A549 (cell line): ENCODE measurements at regions not wholly inside any gene's neighbourhood (a gene's known extent, or its start where the extent isn't known, plus 50 kb on each side); places are given as distances from the start of the nearest gene placed in this dataset.

Experiments
- ATAC-seq, 2 experiments: fragments of 200-7000 bp in 1 of 2; fragments of >200 bp in 1 of 2; cut with Nextera tagmentation in 1 of 2; cut with Tn5 transposase in 1 of 2; 3 replicates each; pipeline versions ENCODE4 v1.8.0 to v1.9.1; 2018 to 2020; ENCODE audit warnings: mild to moderate bottlenecking in 1 of 2, moderate library complexity in 1 of 2
- CTCF ChIA-PET: fragments of 300-600 bp; sonication (Branson Sonifier 250); formaldehyde crosslinking; extraction: SDS; loops from one replicate; lab custom pipeline; 2021; ENCODE audit warnings: antibody characterized with exemption, inconsistent platforms; lab: Yijun Ruan, JAX
- POLR2A ChIA-PET: fragments of 350-600 bp; formaldehyde crosslinking; extraction: SDS; loops from one replicate; lab custom pipeline; 2021; ENCODE audit warnings: antibody characterized with exemption, inconsistent platforms; lab: Yijun Ruan, JAX
- DNase-seq, 2 experiments: peaks; one replicate each; pipeline versions ENCODE4 v3.0.0 to v3.0.0-alpha.2; 2011 to 2016; ENCODE audit warnings: low read depth in 1 of 2, low spot score in 1 of 2
- FAIRE-seq: peaks from 2 replicates; lab custom pipeline; 2011; peaks lifted over from hg19 to GRCh38; lab: Jason Lieb, UNC
- H3K27ac ChIP-seq, 2 experiments: fragments of >200 bp; sonication (Bioruptor Twin); formaldehyde crosslinking; 3 replicates each; pipeline ENCODE4 v1.5.1; 2016 to 2017
- H3K4me1 ChIP-seq: fragments of >200 bp; sonication (Bioruptor Twin); formaldehyde crosslinking; 3 replicates; pipeline ENCODE4 v1.6.1; 2016
- H3K4me2 ChIP-seq: fragments of >200 bp; sonication (Bioruptor Twin); formaldehyde crosslinking; 3 replicates; pipeline ENCODE4 v1.6.1; 2016
- H3K4me3 ChIP-seq: fragments of >200 bp; sonication (Bioruptor Twin); formaldehyde crosslinking; 3 replicates; pipeline ENCODE4 v1.5.1; 2016
- H3K9me3 ChIP-seq: fragments of >200 bp; sonication (Bioruptor Twin); formaldehyde crosslinking; 3 replicates; pipeline ENCODE4 v1.6.1; 2016
- BHLHE40 ChIP-seq: IDR thresholded peaks from 2 replicates; pipeline ENCODE4 v1.6.1; 2012; ENCODE audit warnings: low read depth, low read length, inconsistent platforms
- CEBPB ChIP-seq, 2 experiments: fragments of >200 bp in 1 of 2; sonication (Bioruptor Twin) in 1 of 2; formaldehyde crosslinking in 1 of 2; IDR thresholded peaks; 2 replicates each; pipeline ENCODE4 v1.6.1; 2012 to 2016
- CHD2 ChIP-seq: fragments of 150-350 bp; IDR thresholded peaks from 2 replicates; pipeline ENCODE4 v1.6.1; 2014; ENCODE audit warnings: low read length; ENCODE audit not compliant: partially characterized antibody
- EHMT2 ChIP-seq: fragments of 200-600 bp; sonication (generic); IDR thresholded peaks from 2 replicates; pipeline ENCODE4 v1.6.1; 2016; ENCODE audit warnings: antibody characterized with exemption, low read depth, mild to moderate bottlenecking, moderate library complexity
- EP300 ChIP-seq, 2 experiments: fragments of >200 bp; sonication (Bioruptor Twin); formaldehyde crosslinking; IDR thresholded peaks; 2 replicates in 1 of 2; 3 replicates in 1 of 2; pipeline ENCODE4 v1.6.1; 2016 to 2017
- GATA3 ChIP-seq: IDR thresholded peaks from 2 replicates; pipeline ENCODE4 v1.6.1; 2012; ENCODE audit warnings: borderline replicate concordance
- HEYL ChIP-seq: fragments of 250-450 bp; sonication (Bioruptor Pico); IDR thresholded peaks from 2 replicates; pipeline ENCODE4 v1.8.0; 2021; ENCODE audit warnings: mild to moderate bottlenecking, moderate library complexity
- HOXB5 ChIP-seq: fragments of 250-450 bp; sonication (Bioruptor Pico); IDR thresholded peaks from 2 replicates; pipeline ENCODE4 v1.5.0; 2020; ENCODE audit warnings: mild to moderate bottlenecking, moderate library complexity
- JUNB ChIP-seq: fragments of >200 bp; sonication (Bioruptor Twin); formaldehyde crosslinking; IDR thresholded peaks from 2 replicates; pipeline ENCODE4 v1.6.1; 2016
- MAFK ChIP-seq: fragments of 450-650 bp; IDR thresholded peaks from 2 replicates; pipeline ENCODE4 v1.6.1; 2014; ENCODE audit not compliant: partially characterized antibody
- MYC ChIP-seq: IDR thresholded peaks from 2 replicates; pipeline ENCODE4 v1.6.1; 2012; ENCODE audit warnings: mild to moderate bottlenecking, inconsistent platforms, low read length, improper control_type of control experiment, borderline replicate concordance
- NFE2L2 ChIP-seq: fragments of 150-350 bp; conservative IDR thresholded peaks from 2 replicates; pipeline ENCODE4 v1.6.1; 2014; ENCODE audit warnings: low read length
- NPAS2 ChIP-seq: fragments of 250-450 bp; sonication (Bioruptor Pico); IDR thresholded peaks from 2 replicates; pipeline ENCODE4 v1.8.0; 2022; ENCODE audit warnings: mild to moderate bottlenecking, moderate library complexity, borderline replicate concordance
- RAD21 ChIP-seq, 2 experiments: fragments of >200 bp in 1 of 2; sonication (Bioruptor Twin) in 1 of 2; formaldehyde crosslinking in 1 of 2; IDR thresholded peaks in 1 of 2; conservative IDR thresholded peaks in 1 of 2; 2 replicates in 1 of 2; 3 replicates in 1 of 2; pipeline ENCODE4 v1.6.1; 2012 to 2018; ENCODE audit warnings: inconsistent platforms in 1 of 2
- RARB ChIP-seq: fragments of 250-450 bp; sonication (Bioruptor Pico); IDR thresholded peaks from 2 replicates; pipeline ENCODE4 v1.8.0; 2021; ENCODE audit warnings: mild to moderate bottlenecking, moderate library complexity
- RCOR1 ChIP-seq: fragments of 150-350 bp; IDR thresholded peaks from 2 replicates; pipeline ENCODE4 v1.6.1; 2014; ENCODE audit warnings: antibody characterized with exemption, low read length, low read depth
- RFX5 ChIP-seq: fragments of 450-650 bp; IDR thresholded peaks from 2 replicates; pipeline ENCODE4 v1.7.1; 2014; ENCODE audit warnings: antibody characterized with exemption, mild to moderate bottlenecking, moderate library complexity
- RNF2 ChIP-seq: fragments of 200-600 bp; sonication (generic); IDR thresholded peaks from 2 replicates; pipeline ENCODE4 v1.6.1; 2016; ENCODE audit warnings: low read depth, mild to moderate bottlenecking, antibody characterized with exemption, moderate library complexity, borderline replicate concordance
- WGBS: methylation state at CpG from one replicate; pipeline ENCODE4 v1.1.6; 2017; ENCODE audit errors: missing lambda C conversion rate; 5-methylcytosine and 5-hydroxymethylcytosine counted together
- TF ChIP-seq, protein P1 (sequence below): fragments of 450-650 bp; IDR thresholded peaks from 2 replicates; pipeline ENCODE4 v1.6.1; 2014; ENCODE audit warnings: antibody characterized with exemption
- TF ChIP-seq, protein P2 (sequence below): fragments of 250-450 bp; sonication (Bioruptor Pico); IDR thresholded peaks from 2 replicates; pipeline ENCODE4 v1.5.0; 2020; ENCODE audit warnings: low read depth, mild to moderate bottlenecking, moderate library complexity
- TF ChIP-seq, protein P3 (sequence below): fragments of 150-350 bp; IDR thresholded peaks from 2 replicates; pipeline ENCODE4 v1.6.1; 2014; ENCODE audit warnings: low read depth, mild to moderate bottlenecking, low read length
- TF ChIP-seq, protein P4 (sequence below): fragments of 250-450 bp; sonication (Bioruptor Pico); IDR thresholded peaks from 2 replicates; pipeline ENCODE4 v1.5.0; 2021; ENCODE audit warnings: mild to moderate bottlenecking, moderate library complexity, borderline replicate concordance
- TF ChIP-seq, protein P5 (sequence below): fragments of >200 bp; sonication (Bioruptor Twin); formaldehyde crosslinking; IDR thresholded peaks from 2 replicates; pipeline ENCODE4 v1.6.1; 2016

DNA sequence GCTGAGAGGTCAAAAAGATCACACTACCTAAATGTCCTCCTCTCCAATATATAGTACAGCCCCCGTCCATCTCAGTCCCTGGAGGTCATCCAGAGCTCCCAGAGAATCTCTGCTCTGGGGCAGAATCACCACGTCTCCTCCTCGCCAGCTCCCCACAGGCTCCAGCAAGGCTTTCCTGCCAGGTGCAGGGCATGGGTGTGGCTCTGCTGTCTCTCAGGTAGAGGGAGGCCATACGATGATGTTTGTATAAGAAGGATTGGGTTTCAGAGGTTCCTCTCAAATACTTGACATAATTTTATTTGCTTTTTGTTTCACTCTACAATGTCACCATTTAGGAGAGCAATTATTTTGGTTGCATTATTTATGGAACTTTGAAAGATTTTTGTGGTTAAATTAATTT, 98.3 kb upstream of the PRSS58 start (continued):
- no peak for TF ChIP-seq HEYL (CRISPR knock-in tag)
- no peak for TF ChIP-seq CHD2
- no peak for TF ChIP-seq RNF2
- no peak for TF ChIP-seq RAD21 (conservative IDR thresholded peaks at IDR 0.05 in 1 of 2, IDR thresholded peaks at IDR 0.05 in 1 of 2)
- TF ChIP-seq JUNB, result no peak
- TF ChIP-seq, protein P1, sequence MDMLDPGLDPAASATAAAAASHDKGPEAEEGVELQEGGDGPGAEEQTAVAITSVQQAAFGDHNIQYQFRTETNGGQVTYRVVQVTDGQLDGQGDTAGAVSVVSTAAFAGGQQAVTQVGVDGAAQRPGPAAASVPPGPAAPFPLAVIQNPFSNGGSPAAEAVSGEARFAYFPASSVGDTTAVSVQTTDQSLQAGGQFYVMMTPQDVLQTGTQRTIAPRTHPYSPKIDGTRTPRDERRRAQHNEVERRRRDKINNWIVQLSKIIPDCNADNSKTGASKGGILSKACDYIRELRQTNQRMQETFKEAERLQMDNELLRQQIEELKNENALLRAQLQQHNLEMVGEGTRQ, result no peak
- TF ChIP-seq RARB (CRISPR knock-in tag), result no peak
- no peak for TF ChIP-seq CEBPB (IDR thresholded peaks at IDR 0.05)
- no peak for TF ChIP-seq MAFK
- TF ChIP-seq BHLHE40, result no peak
- TF ChIP-seq RCOR1, result no peak

DNA sequence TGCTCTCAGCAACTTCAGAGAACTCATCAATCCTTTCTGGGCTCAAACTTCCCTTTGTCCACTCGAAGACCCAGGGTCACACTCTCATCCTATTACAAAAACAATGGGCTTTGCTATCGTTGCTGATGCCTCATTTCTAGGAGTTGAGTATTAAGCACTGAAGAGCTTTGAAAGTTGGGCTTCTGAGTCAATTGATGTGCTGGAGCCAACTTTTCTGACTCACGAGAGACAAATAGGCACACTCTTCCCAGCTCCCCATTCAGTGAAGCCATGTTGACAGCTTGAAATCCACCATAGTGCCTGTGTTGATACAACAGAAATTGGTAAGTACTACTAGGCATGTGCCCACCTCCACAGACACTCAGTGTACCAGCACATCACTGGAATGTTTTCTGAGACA, 97.5 kb upstream of the PRSS58 start:
- ATAC-seq, result no peak
- no peak overlapping the region for H3K27ac ChIP-seq
- DNase-seq, result no peak
- ChIA-PET POLR2A (no interaction called here), CTCF (interaction anchor here (1.1 kb wide), 1 partner anchor 428 kb away, joined by 3 read pairs; no protein-coding TSS in a partner anchor)
- no peak overlapping the region for H3K4me3 ChIP-seq
- TF ChIP-seq, protein P2, sequence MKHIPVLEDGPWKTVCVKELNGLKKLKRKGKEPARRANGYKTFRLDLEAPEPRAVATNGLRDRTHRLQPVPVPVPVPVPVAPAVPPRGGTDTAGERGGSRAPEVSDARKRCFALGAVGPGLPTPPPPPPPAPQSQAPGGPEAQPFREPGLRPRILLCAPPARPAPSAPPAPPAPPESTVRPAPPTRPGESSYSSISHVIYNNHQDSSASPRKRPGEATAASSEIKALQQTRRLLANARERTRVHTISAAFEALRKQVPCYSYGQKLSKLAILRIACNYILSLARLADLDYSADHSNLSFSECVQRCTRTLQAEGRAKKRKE, result no peak
- TF ChIP-seq RFX5, result no peak
- TF ChIP-seq, protein P3, sequence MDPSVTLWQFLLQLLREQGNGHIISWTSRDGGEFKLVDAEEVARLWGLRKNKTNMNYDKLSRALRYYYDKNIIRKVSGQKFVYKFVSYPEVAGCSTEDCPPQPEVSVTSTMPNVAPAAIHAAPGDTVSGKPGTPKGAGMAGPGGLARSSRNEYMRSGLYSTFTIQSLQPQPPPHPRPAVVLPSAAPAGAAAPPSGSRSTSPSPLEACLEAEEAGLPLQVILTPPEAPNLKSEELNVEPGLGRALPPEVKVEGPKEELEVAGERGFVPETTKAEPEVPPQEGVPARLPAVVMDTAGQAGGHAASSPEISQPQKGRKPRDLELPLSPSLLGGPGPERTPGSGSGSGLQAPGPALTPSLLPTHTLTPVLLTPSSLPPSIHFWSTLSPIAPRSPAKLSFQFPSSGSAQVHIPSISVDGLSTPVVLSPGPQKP, result no peak
- TF ChIP-seq EHMT2, result no peak
- TF ChIP-seq MYC, result no peak
- no peak for TF ChIP-seq RNF2
- TF ChIP-seq GATA3, result no peak
- TF ChIP-seq, protein P4, sequence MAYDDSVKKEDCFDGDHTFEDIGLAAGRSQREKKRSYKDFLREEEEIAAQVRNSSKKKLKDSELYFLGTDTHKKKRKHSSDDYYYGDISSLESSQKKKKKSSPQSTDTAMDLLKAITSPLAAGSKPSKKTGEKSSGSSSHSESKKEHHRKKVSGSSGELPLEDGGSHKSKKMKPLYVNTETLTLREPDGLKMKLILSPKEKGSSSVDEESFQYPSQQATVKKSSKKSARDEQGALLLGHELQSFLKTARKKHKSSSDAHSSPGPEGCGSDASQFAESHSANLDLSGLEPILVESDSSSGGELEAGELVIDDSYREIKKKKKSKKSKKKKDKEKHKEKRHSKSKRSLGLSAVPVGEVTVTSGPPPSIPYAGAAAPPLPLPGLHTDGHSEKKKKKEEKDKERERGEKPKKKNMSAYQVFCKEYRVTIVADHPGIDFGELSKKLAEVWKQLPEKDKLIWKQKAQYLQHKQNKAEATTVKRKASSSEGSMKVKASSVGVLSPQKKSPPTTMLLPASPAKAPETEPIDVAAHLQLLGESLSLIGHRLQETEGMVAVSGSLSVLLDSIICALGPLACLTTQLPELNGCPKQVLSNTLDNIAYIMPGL, result no peak
- TF ChIP-seq HOXB5 (CRISPR knock-in tag), result no peak
- TF ChIP-seq NFE2L2, result no peak
- no peak for TF ChIP-seq NPAS2 (CRISPR knock-in tag)
- TF ChIP-seq, protein P5, sequence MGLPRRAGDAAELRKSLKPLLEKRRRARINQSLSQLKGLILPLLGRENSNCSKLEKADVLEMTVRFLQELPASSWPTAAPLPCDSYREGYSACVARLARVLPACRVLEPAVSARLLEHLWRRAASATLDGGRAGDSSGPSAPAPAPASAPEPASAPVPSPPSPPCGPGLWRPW, result no peak
- no peak for TF ChIP-seq EP300 (IDR thresholded peaks at IDR 0.05)
- no peak for TF ChIP-seq BHLHE40
- H3K9me3 ChIP-seq, result no peaks in the 10 kb centered on the region
- FAIRE-seq, result no peak
- 3% methylated on average over 3 of the region's 3 CpGs for WGBS
- H3K4me1 ChIP-seq, result no peaks in the 10 kb centered on the region
- no peak overlapping the region for H3K4me2 ChIP-seq
